ENCODE measurements at regions not wholly inside any gene's neighbourhood (a gene's known extent, or its start where the extent isn't known, plus 50 kb on each side); places are given as distances from the start of the nearest gene placed in this dataset.

GRCh38 chr1:71135571-71135970 lies 54.7 kb upstream of the ZRANB2 start:
- TF ChIP-seq CTCF (conservative IDR thresholded peaks at IDR 0.05; ENCODE audit: low read depth, low read length) (no peak), EZH2 (IDR thresholded peaks at IDR 0.05; ENCODE audit: borderline replicate concordance, low read depth, low read length, poor library complexity, severe bottlenecking) (no peak)

All from A673 (cell line).